Ovary (tissue), 7 donors: ENCODE measurements at regions not wholly inside any gene's neighbourhood (a gene's known extent, or its start where the extent isn't known, plus 50 kb on each side); places are given as distances from the start of the nearest gene placed in this dataset.

Source experiments
- DNase-seq, 5 donors: peaks; one replicate each; pipeline ENCODE4 v3.0.0-alpha.2; 2019 to 2020
- H3K27ac ChIP-seq, 2 donors: fragments of 200-600 bp; one replicate each; pipeline versions ENCODE4 v1.5.1 to v1.8.0; 2019 to 2022
- H3K27me3 ChIP-seq: fragments of 200-600 bp; one replicate; pipeline ENCODE4 v1.8.0; 2022
- H3K36me3 ChIP-seq: fragments of 200-600 bp; sonication (generic); one replicate; pipeline ENCODE4 v1.5.1; 2019
- H3K4me1 ChIP-seq: one replicate; pipeline ENCODE4 v1.8.1; 2013; ENCODE audit warnings: mild to moderate bottlenecking, moderate library complexity; ENCODE audit not compliant: insufficient read depth
- H3K4me3 ChIP-seq: fragments of 200-600 bp; sonication (generic); one replicate; pipeline ENCODE4 v1.5.1; 2017
- H3K9me3 ChIP-seq, 2 donors: fragments of 200-600 bp in 1 of 2; sonication (generic) in 1 of 2; one replicate each; pipeline versions ENCODE4 v1.5.1 to v1.8.1; 2013 to 2019; ENCODE audit warnings: mild to moderate bottlenecking in 1 of 2, moderate library complexity in 1 of 2
- EP300 ChIP-seq: sonication (generic); formaldehyde crosslinking; IDR thresholded peaks from one replicate; pipeline ENCODE4 v1.6.1; 2017; ENCODE audit warnings: antibody characterized with exemption
- POLR2A ChIP-seq: fragments of 450-650 bp; IDR thresholded peaks from one replicate; pipeline ENCODE4 v1.6.1; 2017; ENCODE audit warnings: antibody characterized with exemption, mild to moderate bottlenecking, moderate library complexity
- WGBS, 3 donors: extraction: QIAGEN DNeasy Blood & Tissue Kit in 1 of 3; methylation state at CpG; one replicate each; pipeline versions ENCODE4 v1.1.5 to v1.1.7; 2013 to 2017; 5-methylcytosine and 5-hydroxymethylcytosine counted together
- intact Hi-C, 4 donors: fragments of 100-400 bp; cut with DNase I; formaldehyde crosslinking; loops; one replicate each; pipeline versions ENCODE4 v1.11.0 to v1.15.1; 2022 to 2023
- TF ChIP-seq, protein P1 (sequence below), 3 donors: fragments of 450-650 bp in 2 of 3; fragments of 200-600 bp in 1 of 3; IDR thresholded peaks; one replicate each; pipeline versions ENCODE4 v1.5.1 to v1.8.0; 2016 to 2022; ENCODE audit warnings: antibody characterized with exemption in 3 of 3, mild to moderate bottlenecking in 1 of 3
- donor health status: DM: no; HTN: no; CAD: no; lungs with moderate emphysema.
- donor health status: DM: no; HTN: no; CAD: no.
- donor health status: Bipolar disorder and iron deficiency.
- donor health status: DM: no; HTN: no; CAD: no.
- donor health status: DM: yes; HTN: yes; CAD: no.

DNA sequence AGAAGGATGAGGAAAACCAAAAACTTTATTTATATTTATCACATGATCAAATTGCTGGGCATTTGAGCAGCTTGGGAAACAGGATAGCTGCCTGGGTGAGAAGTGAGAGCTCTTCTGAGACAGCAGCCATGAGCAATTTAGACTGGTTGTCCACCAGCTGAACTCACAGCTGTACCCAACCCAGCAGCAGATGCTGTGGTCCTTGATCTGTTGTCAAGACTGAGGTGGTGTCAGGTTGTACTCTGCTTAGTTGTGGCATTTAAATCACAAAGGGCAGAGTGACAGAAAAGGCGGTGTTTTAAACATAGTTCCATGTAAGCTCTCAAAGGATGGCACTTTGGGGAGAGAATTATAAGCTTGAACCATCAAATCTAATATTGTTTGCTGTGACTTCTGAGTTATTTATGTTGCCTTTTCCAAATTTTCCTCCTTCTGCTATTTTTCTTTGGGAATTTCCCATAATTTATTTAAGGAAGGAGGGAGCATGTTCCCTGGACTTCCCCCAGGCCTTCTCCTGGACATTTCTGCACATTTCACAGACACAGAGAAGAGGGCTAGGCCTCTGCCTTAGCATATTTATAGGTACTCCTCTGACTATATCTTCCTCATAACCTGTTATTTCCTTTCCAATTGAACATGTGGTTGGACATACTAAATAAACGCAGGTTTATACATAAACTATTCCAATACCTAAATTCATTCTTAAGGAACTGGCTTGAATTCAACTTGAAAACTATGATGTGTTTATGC, 117.7 kb upstream of the FER start:
- TF ChIP-seq, protein P1, sequence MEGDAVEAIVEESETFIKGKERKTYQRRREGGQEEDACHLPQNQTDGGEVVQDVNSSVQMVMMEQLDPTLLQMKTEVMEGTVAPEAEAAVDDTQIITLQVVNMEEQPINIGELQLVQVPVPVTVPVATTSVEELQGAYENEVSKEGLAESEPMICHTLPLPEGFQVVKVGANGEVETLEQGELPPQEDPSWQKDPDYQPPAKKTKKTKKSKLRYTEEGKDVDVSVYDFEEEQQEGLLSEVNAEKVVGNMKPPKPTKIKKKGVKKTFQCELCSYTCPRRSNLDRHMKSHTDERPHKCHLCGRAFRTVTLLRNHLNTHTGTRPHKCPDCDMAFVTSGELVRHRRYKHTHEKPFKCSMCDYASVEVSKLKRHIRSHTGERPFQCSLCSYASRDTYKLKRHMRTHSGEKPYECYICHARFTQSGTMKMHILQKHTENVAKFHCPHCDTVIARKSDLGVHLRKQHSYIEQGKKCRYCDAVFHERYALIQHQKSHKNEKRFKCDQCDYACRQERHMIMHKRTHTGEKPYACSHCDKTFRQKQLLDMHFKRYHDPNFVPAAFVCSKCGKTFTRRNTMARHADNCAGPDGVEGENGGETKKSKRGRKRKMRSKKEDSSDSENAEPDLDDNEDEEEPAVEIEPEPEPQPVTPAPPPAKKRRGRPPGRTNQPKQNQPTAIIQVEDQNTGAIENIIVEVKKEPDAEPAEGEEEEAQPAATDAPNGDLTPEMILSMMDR (IDR thresholded peaks at IDR 0.05), result no peak
- no peak for TF ChIP-seq EP300
- TF ChIP-seq POLR2A, result no peak
- H3K27ac ChIP-seq, result no peak overlapping the region
- no peaks in the 10 kb centered on the region for H3K9me3 ChIP-seq
- no peaks in the 10 kb centered on the region for H3K36me3 ChIP-seq
- no peaks in the 10 kb centered on the region for H3K4me1 ChIP-seq
- H3K4me3 ChIP-seq, result no peak overlapping the region
- DNase-seq, result no peak
- intact Hi-C loops, result no loop called here
- no peaks in the 10 kb centered on the region for H3K27me3 ChIP-seq
- 83 to 90% (median 90%) methylated on average over 2 of the region's 2 CpGs for WGBS, 3 donors

DNA sequence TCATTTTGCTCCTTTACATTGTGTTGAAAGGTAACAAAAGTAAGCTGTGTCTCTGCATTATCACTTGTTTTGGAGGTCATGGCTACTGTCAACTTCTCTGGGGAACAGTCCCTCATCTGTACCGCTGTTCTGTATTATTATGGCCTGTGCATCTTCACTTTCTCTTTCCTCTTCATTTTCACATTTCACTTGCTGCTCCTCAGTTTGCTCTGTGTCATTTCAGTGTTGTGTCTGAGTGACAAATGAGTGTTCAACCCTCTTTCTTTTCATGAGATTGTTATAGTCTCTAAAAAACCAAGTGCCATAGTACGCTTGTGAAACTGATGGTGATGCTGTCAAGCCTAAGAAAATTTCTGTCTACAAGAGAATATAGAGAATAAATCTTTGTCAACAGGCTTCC, 122.0 kb upstream of the FER start:
- no peak for DNase-seq
- Histone ChIP-seq H3K4me1 (no peaks in the 10 kb centered on the region), H3K36me3 (no peaks in the 10 kb centered on the region), H3K4me3 (no peak overlapping the region), H3K27ac (no peak overlapping the region), H3K9me3 (no peaks in the 10 kb centered on the region), H3K27me3 (no peaks in the 10 kb centered on the region)
- intact Hi-C loops, result no loop called here
- TF ChIP-seq, protein P1 (IDR thresholded peaks at IDR 0.05), result no peak
- TF ChIP-seq EP300 (no peak), POLR2A (no peak)
- WGBS, 3 donors, result 84 to 91% (median 86%) methylated on average over 2 of the region's 2 CpGs

DNA sequence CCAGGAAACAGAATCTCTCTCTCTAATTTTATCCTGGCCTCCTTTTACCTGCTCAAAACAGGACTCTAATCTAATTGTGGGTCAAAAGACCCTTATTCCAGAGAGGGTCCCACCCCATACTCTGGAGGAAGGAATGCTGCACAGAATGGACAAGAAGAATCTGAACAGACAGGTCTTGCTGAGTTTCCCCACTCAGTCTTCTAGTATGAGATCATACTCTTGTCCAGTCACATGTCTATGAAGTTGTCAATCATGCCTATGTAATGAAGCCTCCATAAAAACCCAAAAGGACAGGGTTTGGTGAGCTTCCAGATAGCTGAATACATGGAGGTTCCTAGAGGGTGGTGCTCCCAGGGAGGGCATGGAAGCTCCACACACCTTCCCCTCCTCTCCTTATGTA, 123.9 kb upstream of the FER start:
- Histone ChIP-seq H3K4me1 (no peaks in the 10 kb centered on the region), H3K9me3 (no peaks in the 10 kb centered on the region), H3K4me3 (no peak overlapping the region), H3K27me3 (no peaks in the 10 kb centered on the region), H3K27ac (no peak overlapping the region), H3K36me3 (no peaks in the 10 kb centered on the region)
- DNase-seq, result no peak
- intact Hi-C loops, result no loop called here
- TF ChIP-seq EP300 (no peak), POLR2A (no peak)
- TF ChIP-seq, protein P1 (IDR thresholded peaks at IDR 0.05), result no peak

DNA sequence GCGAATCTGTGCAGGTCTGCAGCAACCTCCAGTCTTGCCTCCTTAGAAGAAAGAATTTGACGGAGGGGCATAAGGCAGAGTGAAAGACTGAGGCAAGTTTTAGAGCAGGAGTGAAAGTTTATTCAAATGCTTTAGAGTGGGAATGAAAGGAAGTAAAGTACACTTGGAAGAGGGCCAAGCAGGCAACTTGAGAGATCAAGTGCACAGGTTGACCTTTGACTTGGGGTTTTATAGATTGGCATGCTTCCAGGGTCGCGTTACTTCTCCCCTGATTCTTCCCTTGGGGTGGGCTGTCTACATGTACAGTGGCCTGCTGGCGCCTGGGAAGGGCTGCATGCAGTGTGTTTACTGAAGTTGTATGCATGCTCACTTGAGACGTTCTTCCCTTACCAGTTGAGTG, 127.2 kb upstream of the FER start:
- Histone ChIP-seq H3K27ac (no peak overlapping the region), H3K4me1 (no peaks in the 10 kb centered on the region), H3K9me3 (no peaks in the 10 kb centered on the region), H3K4me3 (no peak overlapping the region), H3K36me3 (no peaks in the 10 kb centered on the region), H3K27me3 (no peaks in the 10 kb centered on the region)
- TF ChIP-seq POLR2A (no peak), EP300 (no peak)
- TF ChIP-seq, protein P1 (IDR thresholded peaks at IDR 0.05), result no peak
- DNase-seq, result no peak
- intact Hi-C loops, result no loop called here
- 71 to 79% (median 78%) methylated on average over 6 of the region's 6 CpGs for WGBS, 3 donors
